GM19452 (cell line): ENCODE measurements at regions not wholly inside any gene's neighbourhood (a gene's known extent, or its start where the extent isn't known, plus 50 kb on each side); places are given as distances from the start of the nearest gene placed in this dataset.
A peak's percentile ranks its signal among the peaks of the same experiment; 100 is the strongest.

Experiments used
- ATAC-seq: cut with Tn5 transposase; IDR thresholded peaks from one replicate; pipeline ENCODE4 v1.9.1; 2021; ENCODE audit not compliant: unreplicated experiment

GRCh38 chr10:4535521-4535920 lies 290.5 kb upstream of the AKR1E2 start:
- ATAC-seq: no peak

- no peak for ATAC-seq
Measured at GRCh38 chr10:4533621-4534020, 292.4 kb upstream of the AKR1E2 start.

- ATAC-seq: no peak
Measured at GRCh38 chr10:4532976-4533375, 293.0 kb upstream of the AKR1E2 start.

- ATAC-seq: no peak
Measured at GRCh38 chr10:4532467-4532866, 293.5 kb upstream of the AKR1E2 start.

GRCh38 chr10:4532011-4532410 lies 294.0 kb upstream of the AKR1E2 start:
- no peak for ATAC-seq

GRCh38 chr10:4529266-4529665 lies 296.7 kb upstream of the AKR1E2 start:
- no peak for ATAC-seq

GRCh38 chr10:4527281-4527970 lies 298.6 kb upstream of the AKR1E2 start:
- no peak for ATAC-seq

GRCh38 chr10:4526311-4526731 lies 299.7 kb upstream of the AKR1E2 start:
- ATAC-seq: no peak

GRCh38 chr10:4525103-4525502 lies 300.9 kb upstream of the AKR1E2 start:
- no peak for ATAC-seq

- peak; percentile 91 for ATAC-seq
Measured at GRCh38 chr10:4522296-4523000, 303.6 kb upstream of the AKR1E2 start.

- no peak for ATAC-seq
Measured at GRCh38 chr10:4519658-4520402, 306.2 kb upstream of the AKR1E2 start.

- no peak for ATAC-seq
Measured at GRCh38 chr10:4517746-4518145, 308.3 kb upstream of the AKR1E2 start.

- ATAC-seq: no peak
Measured at GRCh38 chr10:4515721-4516120, 310.3 kb upstream of the AKR1E2 start.

- peak; percentile 61 for ATAC-seq
Measured at GRCh38 chr10:4514445-4515108, 311.4 kb upstream of the AKR1E2 start.

- no peak for ATAC-seq
Measured at GRCh38 chr10:4512671-4513240, 313.3 kb upstream of the AKR1E2 start.

GRCh38 chr10:4512196-4512595 lies 313.8 kb upstream of the AKR1E2 start:
- no peak for ATAC-seq

GRCh38 chr10:4511509-4511908 lies 314.5 kb upstream of the AKR1E2 start:
- no peak for ATAC-seq

- no peak for ATAC-seq
Measured at GRCh38 chr10:4509405-4509804, 316.6 kb upstream of the AKR1E2 start.

- ATAC-seq: no peak
Measured at GRCh38 chr10:4506095-4506494, 319.9 kb upstream of the AKR1E2 start.

GRCh38 chr10:4504550-4504949 lies 321.5 kb upstream of the AKR1E2 start:
- no peak for ATAC-seq

- no peak for ATAC-seq
Measured at GRCh38 chr10:4503076-4503475, 322.9 kb upstream of the AKR1E2 start.
